Transverse colon (tissue), 3 donors: ENCODE measurements at regions not wholly inside any gene's neighbourhood (a gene's known extent, or its start where the extent isn't known, plus 50 kb on each side); places are given as distances from the start of the nearest gene placed in this dataset.

Source experiments
- CTCF ChIP-seq, 5 experiments: fragments of 200-600 bp in 3 of 5; fragments of 450-650 bp in 2 of 5; sonication (generic) in 3 of 5; IDR thresholded peaks; 1 replicate in 2 of 5; 2 replicates in 3 of 5; pipeline ENCODE4 v1.5.1; 2016 to 2017; ENCODE audit warnings: antibody characterized with exemption in 5 of 5, inconsistent platforms in 3 of 5, mild to moderate bottlenecking in 2 of 5, moderate library complexity in 1 of 5
- POLR2A ChIP-seq: fragments of 450-650 bp; IDR thresholded peaks from one replicate; pipeline ENCODE4 v1.6.1; 2016; ENCODE audit warnings: antibody characterized with exemption, mild to moderate bottlenecking, moderate library complexity

GRCh38 chr13:55617241-55617640 is 1523.5 kb upstream of the PRR20A start:
- TF ChIP-seq CTCF (IDR thresholded peaks at IDR 0.05) (no peak), POLR2A (no peak)
